ENCODE measurements at regions not wholly inside any gene's neighbourhood (a gene's known extent, or its start where the extent isn't known, plus 50 kb on each side); places are given as distances from the start of the nearest gene placed in this dataset.

DNA sequence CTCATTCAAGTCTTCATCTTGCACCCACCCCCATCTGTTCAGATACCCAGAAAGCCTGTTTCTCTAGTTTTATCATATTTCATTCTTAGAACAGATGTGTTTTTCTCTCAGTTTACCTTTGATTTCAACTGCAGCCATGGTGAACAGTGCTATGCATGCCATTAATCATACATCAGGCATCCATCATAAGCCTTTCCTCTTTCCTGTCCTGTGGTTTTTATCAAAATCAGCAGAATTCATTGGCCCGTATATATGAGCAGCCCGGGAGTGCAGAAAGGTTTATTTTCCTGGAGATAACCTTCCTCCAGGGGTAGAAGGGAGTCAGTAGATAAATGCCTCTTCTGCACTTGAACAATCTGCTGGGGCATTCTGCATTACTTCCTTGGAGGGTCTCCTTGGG is 65.7 kb downstream of the IL21 start:
- Mint-ChIP-seq H3K36me3 (no peaks in the 10 kb centered on the region), H3K4me3 (no peak overlapping the region), H3K27ac (no peak overlapping the region), H3K9me3 (peaks cover 0 to 6% (median 0%) of the 10 kb centered on the region in 7 donors), H3K27me3 (peaks cover 11 to 18% (median 15%) of the 10 kb centered on the region in 3 donors), H3K4me1 (no peaks in the 10 kb centered on the region)
- ATAC-seq (ENCODE audit: low read depth in 2 of 2) (no peak), DNase-seq (no peak)

DNA sequence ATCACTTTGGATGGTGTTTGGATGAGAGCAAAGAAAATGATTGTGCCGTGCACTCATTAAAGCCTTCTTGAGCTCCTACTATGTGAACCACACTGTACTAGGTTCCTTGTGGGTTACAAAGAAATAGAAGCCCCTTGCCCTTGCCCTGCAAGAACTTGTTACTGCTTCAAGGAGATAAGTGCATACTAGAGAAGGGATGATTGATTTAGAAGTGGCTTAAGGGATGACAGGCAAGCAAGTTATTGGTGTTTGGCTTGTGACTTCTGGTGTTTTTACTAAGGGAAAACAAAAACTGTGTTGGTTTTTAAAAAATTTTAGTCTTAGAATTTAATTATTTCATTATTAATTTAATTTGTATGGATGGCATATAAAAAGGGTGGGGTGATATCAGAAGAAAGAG is 67.4 kb downstream of the IL21 start:
- no peaks in the 10 kb centered on the region for H3K4me1 Mint-ChIP-seq
- DNase-seq, result no peak
- no peak overlapping the region for H3K4me3 Mint-ChIP-seq
- no peaks in the 10 kb centered on the region for H3K36me3 Mint-ChIP-seq
- H3K27ac Mint-ChIP-seq, result no peak overlapping the region
- H3K27me3 Mint-ChIP-seq, result peaks cover 10 to 19% (median 18%) of the 10 kb centered on the region in 3 donors
- no peak for ATAC-seq (ENCODE audit: low read depth in 2 of 2)
- H3K9me3 Mint-ChIP-seq, result no peaks in the 10 kb centered on the region

DNA sequence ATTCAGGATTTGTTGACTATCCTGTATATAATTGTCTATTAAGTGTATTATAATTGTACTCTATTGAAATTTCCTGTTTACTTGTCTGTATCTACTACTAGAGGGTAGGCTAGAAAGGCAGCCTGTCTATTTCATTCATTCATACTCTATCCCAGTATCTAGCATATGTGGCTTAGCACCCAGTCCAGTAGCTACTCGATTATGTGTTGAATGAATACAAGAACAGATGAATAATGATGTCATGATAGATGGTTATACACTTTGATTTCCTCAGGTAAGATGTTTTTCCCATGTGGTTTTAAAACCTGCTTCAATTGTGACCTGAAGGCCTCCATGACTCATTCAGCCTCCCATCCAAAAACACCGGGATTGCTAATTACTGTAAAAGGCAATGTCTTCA is 68.0 kb downstream of the IL21 start:
- Mint-ChIP-seq H3K36me3 (no peaks in the 10 kb centered on the region), H3K4me3 (no peak overlapping the region), H3K9me3 (no peaks in the 10 kb centered on the region), H3K27ac (no peak overlapping the region), H3K27me3 (peaks cover 7 to 19% (median 18%) of the 10 kb centered on the region in 3 donors), H3K4me1 (no peaks in the 10 kb centered on the region)
- ATAC-seq (ENCODE audit: low read depth in 2 of 2) (no peak), DNase-seq (no peak)

DNA sequence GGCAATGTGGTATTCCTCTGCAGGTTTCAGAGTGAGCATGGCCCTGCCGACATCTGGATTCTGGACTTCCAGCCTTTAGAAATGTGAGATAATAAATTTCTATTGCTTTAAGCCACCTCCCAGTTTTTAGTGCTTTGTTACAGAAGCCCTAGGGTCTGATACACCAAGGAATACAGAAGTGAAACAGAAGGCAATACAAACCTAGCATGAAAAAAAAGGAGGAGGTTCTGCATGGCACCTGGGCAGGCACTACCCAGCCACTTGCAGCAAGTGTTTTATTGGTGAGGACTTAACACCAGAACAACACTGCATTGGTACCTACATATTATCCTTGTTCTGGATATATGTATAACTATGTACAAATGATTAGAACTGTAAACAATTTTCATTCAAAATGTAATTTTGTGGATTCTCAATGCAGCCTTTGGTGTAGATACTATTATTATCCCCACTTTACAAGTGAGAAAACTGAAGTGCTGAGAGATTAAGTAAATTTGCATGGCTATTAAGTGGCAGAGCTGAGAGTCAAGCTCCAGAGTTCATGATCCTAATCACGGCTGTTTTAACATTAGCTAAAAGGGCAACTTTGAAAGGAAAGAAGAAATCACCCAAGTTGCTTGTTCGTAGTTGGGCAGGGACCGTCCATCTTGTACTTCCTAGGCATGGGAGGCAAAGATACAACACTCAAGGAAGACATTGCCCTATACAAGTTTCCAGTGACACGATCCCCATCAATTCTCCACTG is 71.8 kb downstream of the IL21 start:
- no peaks in the 10 kb centered on the region for H3K9me3 Mint-ChIP-seq
- H3K27me3 Mint-ChIP-seq, result peaks cover 10 to 16% (median 10%) of the 10 kb centered on the region in 3 donors
- DNase-seq, result no peak
- ATAC-seq (ENCODE audit: low read depth in 2 of 2), result no peak
- H3K4me1 Mint-ChIP-seq, result no peaks in the 10 kb centered on the region
- H3K36me3 Mint-ChIP-seq, result no peaks in the 10 kb centered on the region
- no peak overlapping the region for H3K4me3 Mint-ChIP-seq
- no peak overlapping the region for H3K27ac Mint-ChIP-seq

DNA sequence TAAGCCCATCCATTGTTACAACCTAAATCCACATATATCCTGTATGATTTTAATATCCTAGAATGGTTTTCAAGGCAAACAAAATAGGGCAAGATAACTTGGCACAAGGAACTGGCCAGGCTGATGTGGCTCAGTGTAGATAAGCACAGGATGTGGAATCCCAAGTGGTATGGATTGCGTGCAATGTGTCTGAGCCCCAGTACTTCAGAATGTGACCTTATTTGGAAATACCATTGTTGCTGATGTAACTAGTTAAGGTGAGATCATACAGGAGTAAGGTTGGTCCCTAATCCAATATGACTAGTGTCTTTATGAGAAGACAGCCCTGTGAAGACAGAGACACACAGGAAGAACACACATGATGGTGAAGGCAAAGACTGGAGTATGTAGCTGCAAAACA is 72.4 kb downstream of the IL21 start:
- Mint-ChIP-seq H3K9me3 (no peaks in the 10 kb centered on the region), H3K4me1 (no peaks in the 10 kb centered on the region), H3K27me3 (peaks cover 6 to 18% (median 10%) of the 10 kb centered on the region in 3 donors), H3K4me3 (no peak overlapping the region), H3K36me3 (no peaks in the 10 kb centered on the region), H3K27ac (no peak overlapping the region)
- no peak for ATAC-seq (ENCODE audit: low read depth in 2 of 2)
- no peak for DNase-seq

DNA sequence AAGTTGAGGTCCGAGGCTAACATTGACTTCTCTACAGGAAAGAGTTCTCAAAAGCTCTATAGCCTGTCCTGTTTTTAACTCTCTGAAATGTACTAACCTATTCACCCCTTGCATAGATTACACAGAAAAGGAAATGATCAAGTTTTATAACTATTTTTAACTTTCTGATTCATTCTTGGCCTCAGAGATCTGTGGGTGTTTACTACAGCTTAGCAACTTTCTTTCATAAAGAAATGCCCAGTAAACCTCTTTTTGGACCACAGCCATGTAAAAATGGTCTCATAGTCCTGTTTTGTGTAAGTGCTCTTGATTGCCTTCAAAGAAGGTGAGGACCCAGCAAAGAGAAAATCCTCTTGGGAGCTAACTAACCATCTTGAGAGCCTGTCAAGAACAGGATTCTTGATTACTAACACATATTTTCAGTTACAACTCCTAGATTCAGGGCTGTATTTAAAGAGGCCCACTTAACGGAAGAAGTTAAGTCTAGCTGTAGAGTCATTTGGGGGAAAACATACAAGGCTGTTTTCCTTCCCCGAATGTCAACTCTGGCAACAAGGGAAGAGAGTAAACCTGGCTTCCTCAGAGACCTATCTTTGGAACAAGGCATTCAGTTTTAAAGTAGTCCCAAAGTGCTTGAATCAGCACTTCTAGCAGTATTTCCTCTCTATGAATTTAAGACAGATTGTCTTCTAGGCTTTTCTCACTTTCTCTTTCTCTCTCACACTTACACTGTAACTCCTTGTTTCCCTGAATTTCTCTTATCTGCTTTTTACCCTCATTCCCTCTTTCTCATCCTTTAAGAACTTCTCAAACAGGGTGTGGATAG is 78.2 kb downstream of the IL21 start:
- Mint-ChIP-seq H3K9me3 (peaks cover 0 to 6% (median 0%) of the 10 kb centered on the region in 7 donors), H3K4me3 (no peak overlapping the region), H3K27me3 (peaks cover 0 to 12% (median 6%) of the 10 kb centered on the region in 3 donors), H3K4me1 (no peaks in the 10 kb centered on the region), H3K27ac (no peak overlapping the region), H3K36me3 (no peaks in the 10 kb centered on the region)
- no peak for ATAC-seq (ENCODE audit: low read depth in 2 of 2)
- DNase-seq, result no peak

DNA sequence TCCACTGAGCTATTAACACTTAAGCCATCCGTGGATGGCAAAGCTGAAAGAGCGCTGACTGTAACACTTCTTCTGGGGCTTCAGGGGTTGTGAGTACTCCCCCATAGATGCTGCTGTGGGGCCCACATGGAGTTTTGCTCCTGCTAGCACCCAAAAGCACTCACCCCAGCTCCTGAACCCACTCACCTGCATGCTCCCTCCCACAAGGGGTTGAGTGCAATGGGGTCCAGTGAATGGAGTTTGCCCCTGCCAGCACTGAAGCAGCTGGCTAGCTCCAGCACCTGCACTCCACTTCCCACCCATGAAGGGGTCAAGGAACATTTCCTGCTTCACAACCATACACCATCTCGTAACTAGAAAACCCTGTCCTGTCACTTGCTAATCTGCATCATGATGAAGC is 78.9 kb downstream of the IL21 start:
- no peak overlapping the region for H3K27ac Mint-ChIP-seq
- peaks cover 0 to 6% (median 0%) of the 10 kb centered on the region in 7 donors for H3K9me3 Mint-ChIP-seq
- no peaks in the 10 kb centered on the region for H3K4me1 Mint-ChIP-seq
- DNase-seq, result no peak
- no peaks in the 10 kb centered on the region for H3K36me3 Mint-ChIP-seq
- no peak for ATAC-seq (ENCODE audit: low read depth in 2 of 2)
- H3K27me3 Mint-ChIP-seq, result peaks cover 0 to 7% (median 6%) of the 10 kb centered on the region in 3 donors
- no peak overlapping the region for H3K4me3 Mint-ChIP-seq

DNA sequence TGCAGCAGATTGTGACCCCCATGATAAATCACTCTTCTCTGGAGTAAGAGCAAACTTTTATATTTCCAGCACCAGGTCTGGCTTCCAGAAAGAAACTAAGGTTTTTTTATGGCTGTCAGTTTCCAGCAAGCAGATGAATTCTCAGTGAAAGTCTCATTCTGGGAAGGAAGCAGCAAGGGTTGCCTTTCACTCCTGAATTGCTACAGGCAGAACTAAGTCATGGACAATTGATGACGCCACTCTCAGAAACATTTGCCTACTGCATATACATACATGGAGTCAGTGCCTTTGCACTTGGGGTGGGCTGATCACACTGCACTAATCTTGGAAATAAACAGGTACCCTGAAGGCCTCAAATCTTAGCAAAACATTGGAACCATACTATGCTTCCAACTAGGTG is 80.0 kb downstream of the IL21 start:
- no peak overlapping the region for H3K27ac Mint-ChIP-seq

DNA sequence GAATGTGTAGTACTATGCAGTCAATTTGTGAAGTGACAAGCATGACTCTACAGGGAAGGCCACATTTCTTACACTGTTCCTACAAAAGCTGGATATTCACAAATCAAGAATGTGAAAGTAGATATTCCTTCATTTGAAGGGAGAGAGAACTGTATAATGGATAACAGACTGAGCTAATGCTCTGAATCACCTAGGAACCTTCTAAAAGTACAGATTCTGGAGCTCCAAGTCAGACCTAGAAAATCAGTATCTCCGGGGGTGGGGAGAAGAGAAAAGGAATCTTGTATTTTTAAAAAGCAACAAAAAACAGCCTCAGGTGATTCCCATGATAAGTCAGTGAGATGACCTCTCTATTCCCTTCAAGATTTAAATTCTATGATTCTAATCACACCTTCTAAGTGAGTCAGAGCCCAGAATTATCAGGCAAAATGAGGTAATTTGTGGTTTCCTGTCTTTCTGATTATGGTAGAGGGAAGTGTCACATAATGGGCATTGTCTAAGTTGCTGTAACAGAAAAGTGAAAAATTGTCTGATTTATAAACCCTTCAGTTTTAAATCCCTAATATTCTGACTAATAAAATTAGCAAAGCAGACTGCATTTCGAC is 80.9 kb downstream of the IL21 start:
- ATAC-seq (ENCODE audit: low read depth in 2 of 2) (no peak), DNase-seq (no peak)
- H3K4me3 Mint-ChIP-seq, result no peak overlapping the region
- peaks cover 0 to 7% (median 1%) of the 10 kb centered on the region in 3 donors for H3K27me3 Mint-ChIP-seq
- no peak overlapping the region for H3K27ac Mint-ChIP-seq
- no peaks in the 10 kb centered on the region for H3K36me3 Mint-ChIP-seq
- peaks cover 0 to 6% (median 4%) of the 10 kb centered on the region in 7 donors for H3K9me3 Mint-ChIP-seq
- no peaks in the 10 kb centered on the region for H3K4me1 Mint-ChIP-seq

More for the DNA sequence above, 80.0 kb downstream of the IL21 start:
- H3K4me3 Mint-ChIP-seq, result no peak overlapping the region
- H3K4me1 Mint-ChIP-seq, result no peaks in the 10 kb centered on the region
- no peak for DNase-seq
- ATAC-seq (ENCODE audit: low read depth in 2 of 2), result no peak
- H3K36me3 Mint-ChIP-seq, result no peaks in the 10 kb centered on the region
- peaks cover 0 to 6% (median 2%) of the 10 kb centered on the region in 7 donors for H3K9me3 Mint-ChIP-seq
- peaks cover 0 to 7% (median 6%) of the 10 kb centered on the region in 3 donors for H3K27me3 Mint-ChIP-seq

DNA sequence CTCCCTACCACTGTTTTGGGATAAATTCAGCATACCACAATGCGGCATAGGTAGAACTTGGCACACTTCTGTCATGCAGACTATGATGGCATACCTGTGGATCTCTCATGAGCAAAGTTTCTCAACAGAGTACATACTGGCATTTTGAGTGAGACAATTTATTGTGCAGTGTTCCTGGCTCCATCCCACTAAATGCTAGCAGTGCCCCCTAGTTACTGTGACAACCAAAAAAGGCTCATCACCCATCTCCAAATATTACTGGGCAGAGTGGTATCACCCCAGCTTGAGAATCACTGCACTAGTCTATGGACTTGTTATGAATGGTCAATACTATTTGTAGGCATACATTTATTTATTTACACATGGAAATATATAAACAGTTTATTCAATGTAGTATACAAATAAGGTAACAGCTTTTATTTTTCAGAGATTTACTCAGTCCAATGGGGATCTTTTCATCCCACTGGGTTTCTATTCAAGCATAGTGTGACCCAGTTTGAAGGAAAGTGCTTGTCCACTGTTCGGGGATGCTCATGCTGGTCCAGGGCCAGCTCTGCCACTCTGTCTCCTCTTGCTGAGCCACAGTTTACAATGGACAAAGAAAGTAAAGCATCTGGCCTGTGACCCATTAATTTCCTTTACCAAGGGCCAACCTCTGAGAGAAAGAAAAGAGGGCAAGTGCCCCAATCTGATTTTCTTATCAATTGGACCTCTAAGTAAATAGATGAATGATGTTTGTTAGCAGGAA is 81.0 kb upstream of the IL2 start:
- Mint-ChIP-seq H3K36me3 (no peaks in the 10 kb centered on the region), H3K27ac (no peak overlapping the region), H3K27me3 (no peaks in the 10 kb centered on the region), H3K4me3 (no peak overlapping the region), H3K9me3 (peaks cover 0 to 9% (median 4%) of the 10 kb centered on the region in 7 donors), H3K4me1 (no peaks in the 10 kb centered on the region)
- no peak for ATAC-seq (ENCODE audit: low read depth in 2 of 2)
- no peak for DNase-seq

DNA sequence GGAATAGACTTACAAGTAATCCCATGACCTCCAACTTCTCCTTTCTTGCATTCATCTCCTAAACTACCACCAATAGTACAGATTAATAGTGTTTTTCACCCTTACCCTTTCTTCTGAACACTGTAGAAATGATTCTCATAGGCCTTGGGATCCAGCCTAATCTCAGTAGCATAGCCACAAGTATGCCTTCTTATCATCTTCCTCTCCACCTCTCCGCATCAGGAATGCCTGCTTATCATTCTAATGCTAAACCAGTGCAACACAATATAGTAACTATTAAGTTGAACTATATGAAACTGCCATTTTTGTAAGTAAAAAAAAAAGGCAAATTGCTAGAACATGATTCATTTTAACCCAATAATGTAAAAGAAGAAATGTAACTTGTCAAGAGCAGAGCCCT is 79.5 kb upstream of the IL2 start:
- no peak overlapping the region for H3K4me3 Mint-ChIP-seq
- H3K4me1 Mint-ChIP-seq, result no peaks in the 10 kb centered on the region
- ATAC-seq (ENCODE audit: low read depth in 2 of 2) (no peak), DNase-seq (no peak)
- peaks cover 0 to 9% (median 2%) of the 10 kb centered on the region in 7 donors for H3K9me3 Mint-ChIP-seq
- H3K27me3 Mint-ChIP-seq, result no peaks in the 10 kb centered on the region
- H3K27ac Mint-ChIP-seq, result no peak overlapping the region
- H3K36me3 Mint-ChIP-seq, result no peaks in the 10 kb centered on the region

DNA sequence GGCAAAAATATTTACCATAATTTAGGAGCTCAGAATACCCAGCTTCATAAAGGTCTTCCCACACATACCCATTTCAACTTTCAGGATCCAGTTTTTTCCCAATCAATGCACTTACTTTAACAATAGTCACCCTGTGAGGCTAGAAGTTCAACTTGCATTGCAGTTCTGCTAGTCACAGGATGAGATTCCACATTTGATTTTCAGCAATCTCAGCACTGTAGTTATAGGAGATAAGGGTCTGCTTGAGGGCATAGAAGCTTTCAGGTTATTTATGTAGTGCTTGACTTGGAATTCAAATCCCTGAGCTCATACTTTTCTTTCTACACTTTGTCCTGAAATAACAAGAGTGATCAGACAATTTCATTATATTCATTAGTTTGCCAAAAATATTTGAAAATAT is 78.3 kb upstream of the IL2 start:
- H3K4me1 Mint-ChIP-seq, result no peaks in the 10 kb centered on the region
- H3K4me3 Mint-ChIP-seq, result no peak overlapping the region
- no peak for ATAC-seq (ENCODE audit: low read depth in 2 of 2)

DNA sequence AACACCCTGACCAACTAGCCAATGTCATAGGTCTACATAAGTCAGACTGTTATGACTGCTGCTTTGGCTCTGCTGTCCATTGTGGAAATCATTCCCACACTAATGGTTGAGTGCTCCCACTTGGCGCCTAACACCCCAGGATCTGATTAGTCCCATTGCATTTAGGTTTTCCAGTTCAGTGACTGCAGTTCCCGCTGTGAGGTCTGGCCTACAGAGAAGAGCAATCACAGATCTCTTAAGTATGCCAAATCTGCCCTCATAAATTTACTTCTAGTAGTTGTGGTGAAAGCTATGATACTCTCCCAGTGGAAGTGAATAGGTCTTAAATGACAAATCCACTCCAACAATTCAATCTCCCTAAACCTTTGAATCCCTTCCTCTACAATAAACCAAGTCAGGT is 77.3 kb upstream of the IL2 start:
- Mint-ChIP-seq H3K27ac (no peak overlapping the region), H3K4me3 (no peak overlapping the region), H3K36me3 (no peaks in the 10 kb centered on the region), H3K9me3 (peaks cover 0 to 13% (median 2%) of the 10 kb centered on the region in 7 donors), H3K27me3 (peaks cover 0 to 4% (median 0%) of the 10 kb centered on the region in 3 donors), H3K4me1 (no peaks in the 10 kb centered on the region)
- DNase-seq (no peak), ATAC-seq (ENCODE audit: low read depth in 2 of 2) (no peak)

More for the DNA sequence above, 78.3 kb upstream of the IL2 start:
- H3K9me3 Mint-ChIP-seq, result peaks cover 0 to 11% (median 2%) of the 10 kb centered on the region in 7 donors
- no peaks in the 10 kb centered on the region for H3K36me3 Mint-ChIP-seq
- no peak overlapping the region for H3K27ac Mint-ChIP-seq
- H3K27me3 Mint-ChIP-seq, result no peaks in the 10 kb centered on the region
- no peak for DNase-seq
